Sigmoid colon (tissue), 6 donors: ENCODE measurements at regions not wholly inside any gene's neighbourhood (a gene's known extent, or its start where the extent isn't known, plus 50 kb on each side); places are given as distances from the start of the nearest gene placed in this dataset.
A peak's percentile ranks its signal among the peaks of the same experiment; 100 is the strongest.

Experiments used
- DNase-seq: peaks from one replicate; pipeline ENCODE4 v3.0.0-alpha.2; 2019
- H3K27ac ChIP-seq, 4 donors: fragments of 200-600 bp; sonication (generic); one replicate each; pipeline ENCODE4 v1.5.1; 2016 to 2019; ENCODE audit warnings: mild to moderate bottlenecking in 1 of 4
- H3K27me3 ChIP-seq, 3 donors: fragments of 200-600 bp; sonication (generic); one replicate each; pipeline ENCODE4 v1.5.1; 2019; ENCODE audit warnings: mild to moderate bottlenecking in 1 of 3
- H3K36me3 ChIP-seq, 4 donors: fragments of 200-600 bp; sonication (generic); one replicate each; pipeline ENCODE4 v1.5.1; 2016 to 2019
- H3K4me1 ChIP-seq, 4 donors: fragments of 200-600 bp; sonication (generic); one replicate each; pipeline ENCODE4 v1.5.1; 2017 to 2019
- H3K4me3 ChIP-seq, 4 donors: fragments of 200-600 bp; sonication (generic); one replicate each; pipeline ENCODE4 v1.5.1; 2017 to 2019; ENCODE audit warnings: mild to moderate bottlenecking in 2 of 4, moderate library complexity in 1 of 4
- H3K9me3 ChIP-seq, 4 donors: fragments of 200-600 bp in 3 of 4; sonication (generic) in 3 of 4; one replicate each; pipeline versions ENCODE4 v1.5.1 to v1.6.1; 2013 to 2019
- EP300 ChIP-seq, 4 donors: sonication (generic); formaldehyde crosslinking; IDR thresholded peaks; one replicate each; pipeline ENCODE4 v1.6.1; 2017; ENCODE audit warnings: antibody characterized with exemption in 4 of 4
- POLR2A ChIP-seq, 2 donors: fragments of 450-650 bp; IDR thresholded peaks; one replicate each; pipeline ENCODE4 v1.6.1; 2016; ENCODE audit warnings: antibody characterized with exemption in 2 of 2, mild to moderate bottlenecking in 2 of 2, moderate library complexity in 2 of 2
- POLR2AphosphoS5 ChIP-seq, 4 donors: sonication (generic); formaldehyde crosslinking; IDR thresholded peaks; one replicate each; pipeline ENCODE4 v1.6.1; 2017; ENCODE audit warnings: antibody characterized with exemption in 4 of 4
- WGBS, 2 donors: extraction: QIAGEN DNeasy Blood & Tissue Kit; methylation state at CpG; one replicate each; pipeline ENCODE4 v1.1.7; 2013; 5-methylcytosine and 5-hydroxymethylcytosine counted together
- intact Hi-C: fragments of 100-400 bp; cut with DNase I; formaldehyde crosslinking; loops from one replicate; pipeline ENCODE4 v1.15.1; 2023
- TF ChIP-seq, protein P1 (sequence below), 4 experiments: fragments of 450-650 bp in 3 of 4; fragments of 200-600 bp in 1 of 4; IDR thresholded peaks; one replicate each; pipeline ENCODE4 v1.5.1; 2016 to 2019; ENCODE audit warnings: antibody characterized with exemption in 4 of 4, mild to moderate bottlenecking in 3 of 4, moderate library complexity in 2 of 4
- donor health status: healthy with polysubstance abuse.
- donor health status: healthy.

DNA sequence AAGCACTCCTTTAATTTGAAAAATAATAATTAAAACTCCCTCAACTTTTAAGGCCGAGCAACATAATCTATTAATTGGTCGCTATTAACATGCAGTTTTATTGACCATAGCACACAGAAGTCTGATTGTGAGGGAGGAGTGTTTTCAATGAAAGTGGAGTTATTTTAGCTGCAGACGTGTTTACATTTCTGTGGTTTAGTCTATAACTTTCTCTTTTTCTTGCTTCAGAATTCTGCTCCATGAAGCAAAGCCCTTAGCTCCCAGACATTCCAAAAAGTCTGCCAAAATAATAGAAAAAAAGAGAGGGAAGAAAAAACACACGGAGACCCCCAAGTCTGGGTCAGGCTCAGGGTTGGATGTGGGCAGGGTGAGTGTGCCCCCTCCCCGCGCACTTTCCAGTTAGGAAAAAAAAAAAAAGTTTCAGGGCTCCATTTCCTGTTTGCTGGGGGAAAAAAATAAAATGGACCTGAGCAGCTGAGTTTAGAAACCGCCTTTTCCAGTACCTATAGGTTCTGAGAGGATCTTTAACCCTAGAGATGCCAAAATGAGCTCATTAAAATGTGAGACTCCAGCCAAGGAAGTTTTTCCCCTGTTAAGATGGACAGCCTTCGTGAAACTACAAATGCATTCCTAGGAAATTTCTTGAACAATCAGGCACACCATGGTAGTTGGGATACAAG lies 143.7 kb upstream of the ETS2 start:
- Histone ChIP-seq H3K9me3 (no peaks in the 10 kb centered on the region), H3K4me3 (peak overlapping the region in 3 of 4 donors; percentile 34 to 48 (median 43)), H3K4me1 (peaks cover 0 to 24% (median 19%) of the 10 kb centered on the region in 4 donors), H3K36me3 (no peaks in the 10 kb centered on the region), H3K27ac (peak overlapping the region in 2 of 4 donors; percentile 40 to 54), H3K27me3 (peaks cover 14 to 72% (median 43%) of the 10 kb centered on the region in 3 donors)
- TF ChIP-seq POLR2A (IDR thresholded peaks at IDR 0.05): no peak
- TF ChIP-seq EP300 (IDR thresholded peaks at IDR 0.05): no peak
- no peak for TF ChIP-seq POLR2AphosphoS5 (IDR thresholded peaks at IDR 0.05)
- TF ChIP-seq, protein P1, sequence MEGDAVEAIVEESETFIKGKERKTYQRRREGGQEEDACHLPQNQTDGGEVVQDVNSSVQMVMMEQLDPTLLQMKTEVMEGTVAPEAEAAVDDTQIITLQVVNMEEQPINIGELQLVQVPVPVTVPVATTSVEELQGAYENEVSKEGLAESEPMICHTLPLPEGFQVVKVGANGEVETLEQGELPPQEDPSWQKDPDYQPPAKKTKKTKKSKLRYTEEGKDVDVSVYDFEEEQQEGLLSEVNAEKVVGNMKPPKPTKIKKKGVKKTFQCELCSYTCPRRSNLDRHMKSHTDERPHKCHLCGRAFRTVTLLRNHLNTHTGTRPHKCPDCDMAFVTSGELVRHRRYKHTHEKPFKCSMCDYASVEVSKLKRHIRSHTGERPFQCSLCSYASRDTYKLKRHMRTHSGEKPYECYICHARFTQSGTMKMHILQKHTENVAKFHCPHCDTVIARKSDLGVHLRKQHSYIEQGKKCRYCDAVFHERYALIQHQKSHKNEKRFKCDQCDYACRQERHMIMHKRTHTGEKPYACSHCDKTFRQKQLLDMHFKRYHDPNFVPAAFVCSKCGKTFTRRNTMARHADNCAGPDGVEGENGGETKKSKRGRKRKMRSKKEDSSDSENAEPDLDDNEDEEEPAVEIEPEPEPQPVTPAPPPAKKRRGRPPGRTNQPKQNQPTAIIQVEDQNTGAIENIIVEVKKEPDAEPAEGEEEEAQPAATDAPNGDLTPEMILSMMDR (IDR thresholded peaks at IDR 0.05): no peak
- no peak for DNase-seq
- intact Hi-C loops: no loop called here
- 40 to 46% methylated on average over 8 of the region's 8 CpGs for WGBS, 2 donors

DNA sequence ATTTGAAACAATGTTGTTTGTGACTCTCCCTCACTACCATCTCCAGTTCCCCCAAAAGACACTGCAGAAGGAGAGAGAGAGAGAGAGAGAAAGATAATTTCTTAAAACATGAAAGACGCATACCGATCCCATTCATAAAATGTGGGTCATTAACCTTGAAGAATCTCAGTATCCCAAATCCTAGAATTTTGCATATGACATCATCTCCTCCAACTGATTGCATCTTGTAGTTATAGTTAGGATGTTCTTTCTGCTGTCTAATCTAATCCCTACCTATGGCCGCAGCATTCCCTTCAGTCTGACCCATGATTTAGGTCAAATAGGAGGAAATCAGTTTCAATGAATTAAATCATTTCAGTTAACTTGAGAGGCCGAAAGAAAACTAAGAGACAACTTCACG lies 142.4 kb upstream of the ETS2 start:
- WGBS, 2 donors: 77 to 92% methylated on average over 5 of the region's 5 CpGs
- H3K9me3 ChIP-seq: no peaks in the 10 kb centered on the region
- no peak for DNase-seq
- intact Hi-C loops: no loop called here
- H3K36me3 ChIP-seq: no peaks in the 10 kb centered on the region
- H3K4me1 ChIP-seq: peaks cover 0 to 24% (median 19%) of the 10 kb centered on the region in 4 donors
- peaks cover 14 to 60% (median 35%) of the 10 kb centered on the region in 3 donors for H3K27me3 ChIP-seq
- no peak overlapping the region for H3K4me3 ChIP-seq
- H3K27ac ChIP-seq: no peak overlapping the region
- TF ChIP-seq, protein P1 (IDR thresholded peaks at IDR 0.05): no peak
- TF ChIP-seq EP300 (IDR thresholded peaks at IDR 0.05): no peak
- TF ChIP-seq POLR2AphosphoS5 (IDR thresholded peaks at IDR 0.05): no peak
- no peak for TF ChIP-seq POLR2A (IDR thresholded peaks at IDR 0.05)

DNA sequence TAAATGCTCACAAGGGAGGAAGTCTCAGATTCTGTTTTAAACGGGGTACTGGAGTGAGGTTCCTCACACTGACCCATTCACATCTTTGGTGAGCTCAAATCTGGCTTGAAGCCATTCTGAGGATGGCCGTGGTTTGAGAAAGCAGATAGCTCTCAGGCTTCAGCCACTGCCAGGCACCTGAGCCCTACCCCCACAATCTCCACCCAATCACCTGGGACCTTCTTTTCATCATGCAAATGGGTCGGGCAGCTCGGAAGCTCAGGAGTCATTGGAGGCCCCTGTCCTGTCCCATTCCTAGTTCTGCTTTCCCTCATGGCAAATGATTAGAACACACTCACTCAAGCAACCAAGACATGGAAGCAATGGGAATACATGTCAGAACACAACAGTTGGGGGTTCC lies 141.4 kb upstream of the ETS2 start:
- WGBS, 2 donors: 53 to 67% methylated on average over 4 of the region's 4 CpGs
- H3K27me3 ChIP-seq: peaks cover 14 to 49% (median 25%) of the 10 kb centered on the region in 3 donors
- intact Hi-C loops: no loop called here
- H3K36me3 ChIP-seq: no peaks in the 10 kb centered on the region
- no peak for DNase-seq
- H3K4me1 ChIP-seq: peaks cover 0 to 24% (median 19%) of the 10 kb centered on the region in 4 donors
- H3K27ac ChIP-seq: no peak overlapping the region
- H3K4me3 ChIP-seq: no peak overlapping the region
- TF ChIP-seq EP300 (IDR thresholded peaks at IDR 0.05) (no peak), POLR2A (IDR thresholded peaks at IDR 0.05) (no peak), POLR2AphosphoS5 (IDR thresholded peaks at IDR 0.05) (no peak)
- TF ChIP-seq, protein P1 (IDR thresholded peaks at IDR 0.05): no peak
- no peaks in the 10 kb centered on the region for H3K9me3 ChIP-seq

DNA sequence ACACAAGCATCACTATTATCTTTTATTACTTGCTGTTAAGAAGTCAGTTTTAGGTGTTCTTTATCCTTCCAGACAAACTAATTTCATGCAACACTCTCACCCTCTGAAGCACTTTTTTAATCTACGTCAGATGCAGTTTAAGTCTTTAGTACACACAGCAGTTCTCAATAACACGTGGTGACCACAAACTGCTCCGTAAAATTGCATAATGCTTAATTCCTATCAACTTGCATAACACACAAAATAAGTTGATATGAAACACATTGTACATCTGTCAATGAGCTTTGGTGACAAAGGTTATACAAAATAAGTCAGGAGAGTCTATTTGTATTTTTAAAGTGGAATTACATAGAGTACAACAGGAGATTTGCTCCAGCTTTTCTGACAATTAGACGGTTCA lies 140.9 kb upstream of the ETS2 start:
- TF ChIP-seq, protein P1 (IDR thresholded peaks at IDR 0.05): no peak
- peak in 2 of 4 donors; percentile 19 to 26 for TF ChIP-seq POLR2AphosphoS5 (IDR thresholded peaks at IDR 0.05)
- TF ChIP-seq EP300 (IDR thresholded peaks at IDR 0.05): no peak
- Histone ChIP-seq H3K27me3 (peaks cover 14 to 44% (median 20%) of the 10 kb centered on the region in 3 donors), H3K4me1 (peaks cover 0 to 24% (median 19%) of the 10 kb centered on the region in 4 donors), H3K36me3 (no peaks in the 10 kb centered on the region), H3K4me3 (no peak overlapping the region), H3K27ac (no peak overlapping the region), H3K9me3 (no peaks in the 10 kb centered on the region)
- no peak for DNase-seq
- intact Hi-C loops: no loop called here
- 74 to 81% methylated on average over 4 of the region's 4 CpGs for WGBS, 2 donors
